ENCODE measurements at regions not wholly inside any gene's neighbourhood (a gene's known extent, or its start where the extent isn't known, plus 50 kb on each side); places are given as distances from the start of the nearest gene placed in this dataset.

DNA sequence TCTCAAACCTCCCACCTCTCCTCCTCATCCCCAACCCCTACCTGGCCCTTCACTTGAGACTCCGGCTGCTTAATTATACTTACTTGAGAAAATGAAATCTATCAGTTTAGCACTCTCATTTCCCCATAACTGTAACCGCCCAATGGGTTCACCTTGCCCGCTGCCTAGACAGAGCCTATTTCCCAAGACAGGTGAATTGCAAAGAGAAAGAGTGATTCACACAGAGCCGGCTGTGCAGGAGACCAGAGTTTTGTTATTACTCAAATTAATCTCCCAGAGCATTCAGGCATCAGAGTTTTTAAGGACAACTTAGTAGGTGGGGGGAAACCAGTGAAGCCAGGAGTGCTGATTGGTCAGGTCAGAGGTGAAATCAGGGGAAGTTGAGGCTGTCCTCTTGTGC, 301.4 kb upstream of the CDYL start:
- TF ChIP-seq SIN3A (IDR thresholded peaks at IDR 0.05; ENCODE audit: borderline replicate concordance, insufficient read depth, low read length) (no peak), POLR2AphosphoS5 (IDR thresholded peaks at IDR 0.05; ENCODE audit: low read depth, low read length) (no peak), FOXP2 (optimal IDR thresholded peaks at IDR 0.05; ENCODE audit: borderline replicate concordance, extremely low read depth, extremely low read length, insufficient read depth) (no peak), TAF1 (IDR thresholded peaks at IDR 0.05; ENCODE audit: borderline replicate concordance, insufficient read depth, low read length) (no peak)
- TF ChIP-seq, protein P1, sequence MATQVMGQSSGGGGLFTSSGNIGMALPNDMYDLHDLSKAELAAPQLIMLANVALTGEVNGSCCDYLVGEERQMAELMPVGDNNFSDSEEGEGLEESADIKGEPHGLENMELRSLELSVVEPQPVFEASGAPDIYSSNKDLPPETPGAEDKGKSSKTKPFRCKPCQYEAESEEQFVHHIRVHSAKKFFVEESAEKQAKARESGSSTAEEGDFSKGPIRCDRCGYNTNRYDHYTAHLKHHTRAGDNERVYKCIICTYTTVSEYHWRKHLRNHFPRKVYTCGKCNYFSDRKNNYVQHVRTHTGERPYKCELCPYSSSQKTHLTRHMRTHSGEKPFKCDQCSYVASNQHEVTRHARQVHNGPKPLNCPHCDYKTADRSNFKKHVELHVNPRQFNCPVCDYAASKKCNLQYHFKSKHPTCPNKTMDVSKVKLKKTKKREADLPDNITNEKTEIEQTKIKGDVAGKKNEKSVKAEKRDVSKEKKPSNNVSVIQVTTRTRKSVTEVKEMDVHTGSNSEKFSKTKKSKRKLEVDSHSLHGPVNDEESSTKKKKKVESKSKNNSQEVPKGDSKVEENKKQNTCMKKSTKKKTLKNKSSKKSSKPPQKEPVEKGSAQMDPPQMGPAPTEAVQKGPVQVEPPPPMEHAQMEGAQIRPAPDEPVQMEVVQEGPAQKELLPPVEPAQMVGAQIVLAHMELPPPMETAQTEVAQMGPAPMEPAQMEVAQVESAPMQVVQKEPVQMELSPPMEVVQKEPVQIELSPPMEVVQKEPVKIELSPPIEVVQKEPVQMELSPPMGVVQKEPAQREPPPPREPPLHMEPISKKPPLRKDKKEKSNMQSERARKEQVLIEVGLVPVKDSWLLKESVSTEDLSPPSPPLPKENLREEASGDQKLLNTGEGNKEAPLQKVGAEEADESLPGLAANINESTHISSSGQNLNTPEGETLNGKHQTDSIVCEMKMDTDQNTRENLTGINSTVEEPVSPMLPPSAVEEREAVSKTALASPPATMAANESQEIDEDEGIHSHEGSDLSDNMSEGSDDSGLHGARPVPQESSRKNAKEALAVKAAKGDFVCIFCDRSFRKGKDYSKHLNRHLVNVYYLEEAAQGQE (IDR thresholded peaks at IDR 0.05; ENCODE audit: insufficient read depth in 1 of 2, low read depth in 2 of 2, low read length in 2 of 2): no peak

DNA sequence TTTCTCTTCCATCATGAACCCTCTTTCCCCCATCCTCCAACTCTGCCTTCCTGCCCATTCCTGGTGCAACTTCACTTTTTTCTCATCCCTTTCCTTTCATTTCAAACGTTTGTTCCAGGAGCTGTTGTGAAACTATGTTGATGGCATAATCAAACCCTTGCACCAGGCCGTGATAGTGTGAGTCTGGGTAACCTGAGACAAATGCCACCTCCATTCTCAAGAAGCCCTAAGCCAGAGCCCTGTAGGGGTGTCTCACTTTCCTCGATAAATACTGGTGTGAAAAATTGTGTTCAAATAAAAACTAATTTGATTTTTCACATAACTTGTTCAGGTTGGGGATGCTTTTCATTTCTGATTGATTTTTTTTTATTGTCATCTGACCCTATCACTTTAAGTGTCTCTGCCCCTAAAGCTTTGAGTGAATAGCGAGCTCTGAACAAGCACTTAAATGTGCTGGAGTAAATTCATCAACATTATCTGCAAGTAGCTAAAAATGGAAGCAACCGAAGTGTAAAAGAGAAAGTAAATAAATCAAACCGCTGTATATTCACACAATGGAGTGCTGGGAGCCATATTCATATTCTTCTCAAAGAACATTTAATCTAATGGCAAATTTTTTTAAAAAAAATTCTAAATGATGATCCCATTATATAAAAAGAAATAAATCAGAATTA, 303.1 kb upstream of the CDYL start:
- no peak for TF ChIP-seq POLR2AphosphoS5 (IDR thresholded peaks at IDR 0.05; ENCODE audit: low read depth, low read length)
- no peak for TF ChIP-seq FOXP2 (optimal IDR thresholded peaks at IDR 0.05; ENCODE audit: borderline replicate concordance, extremely low read depth, extremely low read length, insufficient read depth)
- TF ChIP-seq, protein P1 (IDR thresholded peaks at IDR 0.05; ENCODE audit: insufficient read depth in 1 of 2, low read depth in 2 of 2, low read length in 2 of 2): no peak
- no peak for TF ChIP-seq TAF1 (IDR thresholded peaks at IDR 0.05; ENCODE audit: borderline replicate concordance, insufficient read depth, low read length)
- no peak for TF ChIP-seq SIN3A (IDR thresholded peaks at IDR 0.05; ENCODE audit: borderline replicate concordance, insufficient read depth, low read length)

DNA sequence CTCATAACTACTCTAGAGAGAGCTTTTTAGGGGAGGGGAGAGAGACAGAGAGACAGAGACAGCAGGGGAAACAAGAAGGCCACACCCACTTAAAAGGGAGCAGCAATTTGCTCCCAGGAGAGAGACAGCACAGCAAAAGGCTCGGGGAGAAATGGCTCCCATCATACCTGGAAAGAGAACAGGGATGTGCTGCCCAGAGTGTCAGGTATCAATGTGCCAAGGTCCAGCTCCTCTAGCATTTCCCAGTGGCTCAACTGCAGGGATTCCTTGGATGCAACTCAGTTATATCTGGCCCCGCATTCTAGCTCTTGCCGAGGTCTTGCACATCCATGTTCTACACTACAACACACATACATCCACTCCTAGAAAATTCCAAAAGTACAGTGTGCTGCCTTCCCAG, 304.0 kb upstream of the CDYL start:
- TF ChIP-seq POLR2AphosphoS5 (IDR thresholded peaks at IDR 0.05; ENCODE audit: low read depth, low read length) (no peak), FOXP2 (optimal IDR thresholded peaks at IDR 0.05; ENCODE audit: borderline replicate concordance, extremely low read depth, extremely low read length, insufficient read depth) (no peak), SIN3A (IDR thresholded peaks at IDR 0.05; ENCODE audit: borderline replicate concordance, insufficient read depth, low read length) (no peak), TAF1 (IDR thresholded peaks at IDR 0.05; ENCODE audit: borderline replicate concordance, insufficient read depth, low read length) (no peak)
- TF ChIP-seq, protein P1 (IDR thresholded peaks at IDR 0.05; ENCODE audit: insufficient read depth in 1 of 2, low read depth in 2 of 2, low read length in 2 of 2): no peak

DNA sequence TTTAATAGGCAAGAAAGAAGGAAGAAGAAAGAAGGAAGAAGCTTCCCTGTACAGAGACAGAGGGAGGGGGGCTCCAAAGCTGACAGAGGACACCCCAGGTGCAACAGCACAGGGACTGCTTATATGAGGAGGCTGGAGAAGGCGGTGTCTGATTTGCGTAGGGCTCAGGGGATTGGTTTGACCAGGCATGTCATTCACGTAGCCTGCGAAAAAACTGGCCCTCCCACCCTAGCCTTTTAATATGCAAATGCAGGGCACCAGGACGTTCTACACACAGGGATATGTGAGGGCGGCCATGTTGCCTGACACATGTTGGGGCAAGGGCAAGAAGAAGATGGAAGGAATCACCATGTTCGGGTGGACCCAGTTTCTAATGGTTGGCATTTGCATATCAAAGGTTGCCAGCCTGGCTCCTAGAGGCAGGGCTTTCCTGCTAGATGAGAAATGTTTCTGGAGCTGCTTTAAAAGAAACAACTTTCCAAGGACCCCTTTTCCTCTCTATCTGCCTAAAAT, 305.4 kb upstream of the CDYL start:
- TF ChIP-seq SIN3A (IDR thresholded peaks at IDR 0.05; ENCODE audit: borderline replicate concordance, insufficient read depth, low read length): no peak
- TF ChIP-seq, protein P1 (IDR thresholded peaks at IDR 0.05; ENCODE audit: insufficient read depth in 1 of 2, low read depth in 2 of 2, low read length in 2 of 2): no peak
- TF ChIP-seq FOXP2 (optimal IDR thresholded peaks at IDR 0.05; ENCODE audit: borderline replicate concordance, extremely low read depth, extremely low read length, insufficient read depth): no peak
- TF ChIP-seq POLR2AphosphoS5 (IDR thresholded peaks at IDR 0.05; ENCODE audit: low read depth, low read length): no peak
- TF ChIP-seq TAF1 (IDR thresholded peaks at IDR 0.05; ENCODE audit: borderline replicate concordance, insufficient read depth, low read length): no peak

All from PFSK-1 (cell line).